ENCODE measurements at regions not wholly inside any gene's neighbourhood (a gene's known extent, or its start where the extent isn't known, plus 50 kb on each side); places are given as distances from the start of the nearest gene placed in this dataset.
A peak's percentile ranks its signal among the peaks of the same experiment; 100 is the strongest.

- no peak for DNase-seq (ENCODE audit: low read depth in 2 of 2)
- TF ChIP-seq CTCF (IDR thresholded peaks at IDR 0.05; ENCODE audit: low read depth, low read length) = no peak
- no peak overlapping the region for H3K4me3 ChIP-seq (replicated peaks in 1 of 2; ENCODE audit: low read depth in 2 of 2, low read length in 2 of 2)
Observed at GRCh38 chr15:77812664-77813063, 180.0 kb upstream of the LINGO1 start.

GRCh38 chr15:77811270-77811669, 178.6 kb upstream of the LINGO1 start:
- no peak for DNase-seq (ENCODE audit: low read depth in 2 of 2)
- TF ChIP-seq CTCF (IDR thresholded peaks at IDR 0.05; ENCODE audit: low read depth, low read length) = no peak
- H3K4me3 ChIP-seq (replicated peaks in 1 of 2; ENCODE audit: low read depth in 2 of 2, low read length in 2 of 2) = no peak overlapping the region

GRCh38 chr15:77810130-77810571, 177.4 kb upstream of the LINGO1 start:
- no peak for TF ChIP-seq CTCF (IDR thresholded peaks at IDR 0.05; ENCODE audit: low read depth, low read length)
- H3K4me3 ChIP-seq (replicated peaks in 1 of 2; ENCODE audit: low read depth in 2 of 2, low read length in 2 of 2) = no peak overlapping the region
- peak in 1 of 2 donors; percentile 5 for DNase-seq (ENCODE audit: low read depth in 2 of 2)

- TF ChIP-seq CTCF (IDR thresholded peaks at IDR 0.05; ENCODE audit: low read depth, low read length) = no peak
- no peak overlapping the region for H3K4me3 ChIP-seq (replicated peaks in 1 of 2; ENCODE audit: low read depth in 2 of 2, low read length in 2 of 2)
- no peak for DNase-seq (ENCODE audit: low read depth in 2 of 2)
Observed at GRCh38 chr15:77808581-77809177, 176.0 kb upstream of the LINGO1 start.

GRCh38 chr15:77808075-77808474, 175.4 kb upstream of the LINGO1 start:
- no peak for TF ChIP-seq CTCF (IDR thresholded peaks at IDR 0.05; ENCODE audit: low read depth, low read length)

GRCh38 chr15:77807611-77808010, 174.9 kb upstream of the LINGO1 start:
- no peak for DNase-seq (ENCODE audit: low read depth in 2 of 2)
- H3K4me3 ChIP-seq (replicated peaks in 1 of 2; ENCODE audit: low read depth in 2 of 2, low read length in 2 of 2) = no peak overlapping the region
- TF ChIP-seq CTCF (IDR thresholded peaks at IDR 0.05; ENCODE audit: low read depth, low read length) = no peak

More at GRCh38 chr15:77808075-77808474, 175.4 kb upstream of the LINGO1 start:
- H3K4me3 ChIP-seq (replicated peaks in 1 of 2; ENCODE audit: low read depth in 2 of 2, low read length in 2 of 2) = no peak overlapping the region
- DNase-seq (ENCODE audit: low read depth in 2 of 2) = no peak

- H3K4me3 ChIP-seq (replicated peaks in 1 of 2; ENCODE audit: low read depth in 2 of 2, low read length in 2 of 2) = no peak overlapping the region
- no peak for TF ChIP-seq CTCF (IDR thresholded peaks at IDR 0.05; ENCODE audit: low read depth, low read length)
- no peak for DNase-seq (ENCODE audit: low read depth in 2 of 2)
Observed at GRCh38 chr15:77807115-77807514, 174.4 kb upstream of the LINGO1 start.

Data from cardiac fibroblast (primary cell).